ELR (cell line): ENCODE measurements at regions not wholly inside any gene's neighbourhood (a gene's known extent, or its start where the extent isn't known, plus 50 kb on each side); places are given as distances from the start of the nearest gene placed in this dataset.

ENCODE experiments used
- DNase-seq: peaks from one replicate; pipeline ENCODE4 v3.0.0-alpha.2; 2015; ENCODE audit warnings: low read depth

DNA sequence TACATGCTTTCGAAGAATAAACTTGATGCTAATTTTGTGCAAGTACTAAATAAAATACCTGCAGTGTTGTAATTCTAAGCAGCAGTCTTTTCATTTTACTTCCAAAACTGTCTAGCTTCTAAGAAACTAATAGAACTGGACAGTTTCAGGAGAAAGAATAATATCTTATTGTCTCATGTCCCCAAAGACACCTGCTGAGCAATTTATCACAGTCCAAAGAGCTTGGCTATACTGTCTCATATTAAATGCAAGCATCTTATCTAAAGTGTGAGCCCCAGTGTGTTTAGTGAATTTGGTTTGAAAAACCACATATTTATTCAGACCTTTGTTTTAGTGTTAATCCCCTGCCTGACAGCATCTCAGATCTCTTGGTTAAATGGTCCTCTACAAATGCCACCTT is 374.3 kb downstream of the TMX3 start:
- no peak for DNase-seq

DNA sequence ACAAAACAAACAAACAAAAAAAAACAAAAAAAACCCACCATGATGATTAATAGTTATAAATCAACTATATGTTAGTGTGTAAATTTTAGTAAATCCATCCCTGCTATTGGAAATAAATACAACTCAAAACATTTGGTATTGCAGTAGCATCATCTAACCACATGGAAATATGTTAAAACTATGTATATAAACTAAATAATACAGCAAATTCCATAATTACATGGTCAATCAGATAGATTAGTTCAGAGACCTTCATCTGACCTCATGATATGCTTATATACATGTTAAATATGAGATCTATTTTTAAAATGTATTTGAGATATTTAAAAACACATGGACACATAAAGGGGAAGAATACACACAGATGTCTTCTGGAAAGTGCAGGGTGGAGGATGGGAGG is 384.2 kb downstream of the TMX3 start:
- no peak for DNase-seq

- no peak for DNase-seq
Observed at GRCh38 chr18:68323921-68324320, 391.0 kb downstream of the TMX3 start.

DNA sequence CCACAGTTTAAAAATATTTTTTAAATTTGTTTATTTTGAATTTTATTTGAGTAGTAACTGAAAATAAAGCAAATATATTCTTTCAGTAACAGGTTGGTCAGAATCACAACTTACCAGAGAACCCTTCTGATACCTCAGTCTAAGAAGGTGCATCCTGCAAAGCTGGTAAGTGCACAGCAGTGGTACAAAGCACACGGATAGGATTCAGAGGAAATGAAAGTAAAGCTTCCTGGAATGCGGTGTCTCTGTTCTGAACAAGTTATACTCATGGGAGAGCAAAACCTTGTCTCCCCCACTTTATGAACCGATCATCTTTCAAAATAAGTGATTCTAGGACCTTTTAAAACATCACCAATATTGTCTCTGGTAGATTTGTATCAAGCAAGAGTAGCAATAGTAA is 398.3 kb downstream of the TMX3 start:
- peak; percentile 69 for DNase-seq

DNA sequence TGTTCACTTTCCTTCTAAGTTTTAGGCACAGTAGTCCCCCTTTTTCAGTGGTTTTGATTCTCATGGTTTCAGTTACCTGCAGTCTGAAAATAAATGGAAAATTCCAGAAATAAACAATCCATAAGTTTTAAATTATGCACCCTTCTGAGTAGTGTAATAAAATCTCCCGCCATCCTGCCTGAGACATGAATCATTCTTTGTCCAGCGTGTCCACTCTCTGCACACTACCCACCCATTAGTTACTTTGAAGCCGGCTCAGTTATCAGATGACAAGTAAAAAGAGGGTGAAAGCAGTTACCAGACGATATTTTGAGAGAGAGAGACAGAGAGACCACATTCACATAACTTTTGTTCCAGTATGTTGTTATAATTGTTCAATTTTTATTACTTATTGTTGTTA is 400.5 kb downstream of the TMX3 start:
- peak; percentile 52 for DNase-seq

- no peak for DNase-seq
Observed at GRCh38 chr18:68301441-68301840, 413.5 kb downstream of the TMX3 start.

- no peak for DNase-seq
Observed at GRCh38 chr18:68299906-68300305, 415.0 kb downstream of the TMX3 start.

GRCh38 chr18:68298330-68298729 is 416.6 kb downstream of the TMX3 start:
- DNase-seq: no peak

DNA sequence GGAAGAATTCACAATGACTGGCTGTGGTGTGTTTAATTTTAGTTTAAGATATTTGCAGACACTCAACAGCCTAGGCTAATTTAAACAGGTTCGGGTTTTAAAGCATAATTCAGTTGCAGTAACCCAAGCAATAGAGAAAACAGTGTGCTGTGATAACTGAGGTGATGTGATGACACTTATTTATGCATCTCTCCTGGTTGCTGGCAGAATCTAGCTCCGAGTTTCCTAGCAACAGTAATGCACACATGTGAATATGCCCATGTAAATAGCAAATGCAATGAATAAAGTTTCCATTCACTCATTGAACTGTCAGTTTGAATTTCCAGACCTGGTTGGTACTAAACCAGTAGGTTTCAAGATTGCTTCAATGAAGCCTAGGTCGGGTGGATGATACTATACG is 426.5 kb downstream of the TMX3 start:
- DNase-seq: no peak

GRCh38 chr18:68284236-68284780 is 430.6 kb downstream of the TMX3 start:
- DNase-seq: no peak

- DNase-seq: no peak
Observed at GRCh38 chr18:68283834-68284233, 431.1 kb downstream of the TMX3 start.

DNA sequence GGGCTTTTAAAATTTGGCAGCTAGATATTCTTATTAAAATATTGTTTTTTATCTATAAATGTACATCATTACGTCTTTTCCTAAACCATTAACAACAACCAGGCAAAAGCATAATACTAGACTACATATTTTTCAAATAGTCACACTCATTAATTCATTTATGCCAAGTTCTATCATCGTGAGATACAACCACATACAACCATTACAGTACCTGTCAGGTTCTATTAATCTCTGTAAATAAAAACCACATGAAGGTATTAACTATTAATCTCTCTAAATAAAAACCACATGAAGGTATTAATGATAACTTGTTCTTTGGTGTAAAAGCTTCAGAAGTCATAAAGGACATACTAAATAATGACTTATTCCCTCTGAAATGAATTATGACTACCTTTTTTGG is 432.7 kb downstream of the TMX3 start:
- DNase-seq: no peak

- peak; percentile 89 for DNase-seq
Observed at GRCh38 chr18:68275616-68276015, 439.3 kb downstream of the TMX3 start.

DNA sequence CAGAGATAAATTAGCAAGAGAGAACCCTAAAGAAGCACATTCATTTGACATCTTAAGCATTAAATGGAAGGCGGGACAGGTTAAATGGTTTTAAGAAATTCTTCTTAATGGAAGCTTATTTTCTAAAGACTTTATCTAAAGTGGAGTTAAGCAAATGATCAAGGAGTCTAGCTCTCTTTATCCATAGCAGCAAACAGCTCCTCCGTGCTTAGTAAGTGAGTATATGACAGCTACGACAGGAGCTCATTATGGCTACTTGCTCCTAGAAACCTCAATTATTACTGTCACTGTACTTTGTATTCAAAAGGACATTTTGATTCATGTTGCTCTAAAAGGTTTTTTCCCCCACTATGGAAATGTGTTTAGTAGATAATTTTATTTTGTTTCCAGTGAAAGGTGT is 444.9 kb downstream of the TMX3 start:
- no peak for DNase-seq

DNA sequence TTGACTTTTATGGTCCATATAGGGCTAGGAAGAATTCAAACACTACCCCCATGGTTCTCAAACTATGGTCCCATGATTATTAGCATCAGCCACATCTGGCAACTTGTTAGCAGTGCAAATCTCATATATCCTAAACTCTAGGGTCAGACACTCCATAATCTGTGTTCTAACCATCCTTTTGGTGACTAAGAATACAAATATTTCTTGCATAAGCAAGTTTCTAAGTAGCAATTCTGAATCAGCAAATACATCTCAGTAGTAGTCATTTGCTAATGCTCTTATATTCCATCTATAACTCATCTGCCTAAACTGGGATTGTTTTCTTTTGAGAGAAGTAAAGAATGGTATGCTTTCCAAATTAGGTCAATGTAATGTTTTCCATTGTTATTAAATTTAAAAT is 447.3 kb downstream of the TMX3 start:
- peak; percentile 93 for DNase-seq

DNA sequence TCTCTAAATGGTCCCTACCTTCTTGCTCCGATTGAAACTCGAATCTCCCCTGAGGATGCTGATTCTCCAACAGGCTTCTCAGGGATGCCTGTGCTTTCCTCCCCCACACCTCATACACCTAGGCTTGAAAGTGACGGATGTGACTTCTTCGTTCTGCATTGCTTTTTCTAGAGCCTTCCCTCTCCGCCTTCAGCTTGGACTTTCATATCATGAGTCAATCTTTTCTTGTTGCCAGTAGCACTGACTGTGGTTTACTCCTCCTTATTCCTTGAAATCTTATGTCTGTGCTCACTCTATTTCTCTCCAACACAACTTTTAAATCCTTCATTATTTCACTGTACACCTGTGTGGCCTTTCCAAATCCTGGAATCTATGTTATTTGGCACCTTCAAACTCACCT is 451.4 kb downstream of the TMX3 start:
- DNase-seq: peak; percentile 78

DNA sequence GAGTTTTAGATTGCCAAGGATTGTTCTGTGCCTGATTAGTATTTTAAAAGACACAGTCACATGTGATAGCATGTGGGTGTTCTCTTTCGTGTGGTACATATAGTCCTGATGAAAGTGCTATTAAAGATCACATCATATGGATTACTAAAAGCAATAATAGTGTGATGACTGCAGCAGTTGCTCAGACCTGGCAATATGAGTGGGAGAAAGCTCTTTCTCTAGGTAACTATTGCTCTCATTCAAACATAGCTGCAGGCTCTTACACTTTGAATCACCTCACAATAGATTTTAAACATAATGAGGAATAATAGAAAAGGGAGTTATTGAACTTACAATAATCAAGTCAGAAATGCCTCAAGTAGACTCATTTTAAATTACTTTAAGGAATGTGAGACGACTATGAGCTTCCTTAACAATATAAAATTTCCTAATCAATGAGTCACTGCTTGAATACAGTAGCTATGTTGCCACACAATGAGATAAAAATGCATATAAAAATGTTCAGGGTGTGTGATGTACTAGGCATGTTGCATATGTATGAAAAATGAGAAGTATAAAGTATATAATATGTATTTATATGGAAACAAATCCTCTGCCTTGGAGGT is 452.1 kb downstream of the TMX3 start:
- peak; percentile 96 for DNase-seq

DNA sequence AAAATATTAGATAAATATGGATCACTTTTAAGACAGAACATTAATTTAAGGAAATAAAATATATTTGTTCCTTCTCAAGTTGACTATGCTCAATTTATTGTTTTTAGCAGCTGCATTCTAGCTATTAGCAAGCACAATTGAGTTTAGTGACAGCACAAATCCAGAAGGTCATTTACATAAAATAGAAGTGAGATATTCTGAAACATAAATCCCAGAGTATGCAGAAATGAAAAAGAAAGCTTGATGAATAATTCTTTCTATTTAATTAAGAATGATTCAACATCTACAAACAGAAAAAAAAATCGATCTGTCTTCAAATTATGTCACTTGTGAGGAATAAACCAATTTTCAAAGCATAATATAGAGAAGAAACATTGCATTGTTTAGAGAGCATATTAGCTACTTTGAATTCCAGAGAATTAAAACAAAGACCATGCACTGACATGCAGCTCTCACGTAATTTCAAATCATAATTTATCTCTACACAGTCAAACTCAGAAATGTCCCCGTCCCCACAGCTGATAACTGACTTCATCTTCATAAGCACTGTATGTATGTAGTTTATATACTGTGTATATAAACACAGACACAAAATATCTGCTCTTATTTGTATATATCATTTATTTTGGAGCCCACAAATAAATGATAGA is 458.4 kb downstream of the TMX3 start:
- DNase-seq: no peak

- peak; percentile 39 for DNase-seq
Observed at GRCh38 chr18:68244786-68245185, 470.1 kb downstream of the TMX3 start.

GRCh38 chr18:68241881-68242280 is 473.0 kb downstream of the TMX3 start:
- DNase-seq: no peak

DNA sequence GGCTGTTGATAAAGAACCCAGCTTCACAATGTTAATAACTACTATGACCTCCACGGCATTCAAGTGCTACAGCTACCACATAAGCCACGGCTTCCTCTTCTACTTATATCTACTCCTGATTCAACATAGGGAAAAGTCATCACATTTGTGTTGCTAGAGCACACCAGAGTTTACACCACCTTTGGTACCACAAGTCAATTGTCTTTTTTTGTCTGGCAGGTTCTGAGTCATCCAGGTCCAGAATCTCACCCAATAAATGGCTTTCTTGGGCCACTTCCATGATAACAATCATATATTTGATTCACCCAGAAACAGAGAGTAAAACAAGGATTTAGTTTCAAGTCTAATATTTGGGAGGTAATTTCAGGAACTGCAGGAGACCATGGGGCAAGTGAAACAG is 480.2 kb downstream of the TMX3 start:
- no peak for DNase-seq

GRCh38 chr18:68234131-68234530 is 480.8 kb downstream of the TMX3 start:
- no peak for DNase-seq

- DNase-seq: no peak
Observed at GRCh38 chr18:68233018-68233417, 481.9 kb downstream of the TMX3 start.

GRCh38 chr18:68229351-68229750 is 485.6 kb downstream of the TMX3 start:
- DNase-seq: no peak
